Astrocyte (in vitro differentiated cells and primary cell): ENCODE measurements at regions not wholly inside any gene's neighbourhood (a gene's known extent, or its start where the extent isn't known, plus 50 kb on each side); places are given as distances from the start of the nearest gene placed in this dataset.
"Not testable (repeated sequence)": the region's sequence is repeated elsewhere in the genome, so short reads cannot be mapped to it uniquely, and the experiment has no call there.

ENCODE experiments used
- DNase-seq: peaks from one replicate; pipeline ENCODE4 v3.0.0-alpha.2; 2010; ENCODE audit warnings: low read depth
- FAIRE-seq: peaks from 2 replicates; lab custom pipeline; 2011; peaks lifted over from hg19 to GRCh38; lab: Jason Lieb, UNC
- H2AFZ ChIP-seq: 2 replicates; pipeline ENCODE4 v1.6.0; 2012; ENCODE audit warnings: low read depth, low read length, inconsistent platforms
- H3K27ac ChIP-seq: 2 replicates; pipeline ENCODE4 v1.5.1; 2011; ENCODE audit warnings: low read depth, low read length, inconsistent platforms
- H3K27me3 ChIP-seq: 2 replicates; pipeline ENCODE4 v1.6.0; 2011; ENCODE audit warnings: low read length, inconsistent platforms; ENCODE audit not compliant: insufficient read depth
- H3K36me3 ChIP-seq: 2 replicates; pipeline ENCODE4 v1.5.1; 2011; ENCODE audit warnings: low read length, inconsistent platforms; ENCODE audit not compliant: insufficient read depth
- H3K4me1 ChIP-seq: 2 replicates; pipeline ENCODE4 v1.5.1; 2011; ENCODE audit warnings: low read length, inconsistent platforms; ENCODE audit not compliant: insufficient read depth
- H3K4me2 ChIP-seq: 2 replicates; pipeline ENCODE4 v1.6.0; 2012; ENCODE audit warnings: low read length, inconsistent platforms
- H3K4me3 ChIP-seq: 2 replicates; pipeline ENCODE4 v1.5.1; 2011; ENCODE audit warnings: low read depth, mild to moderate bottlenecking, low read length, inconsistent platforms; ENCODE audit not compliant: insufficient read depth
- H3K79me2 ChIP-seq: 2 replicates; pipeline ENCODE4 v1.6.0; 2012; ENCODE audit warnings: mild to moderate bottlenecking, low read length, inconsistent platforms; ENCODE audit not compliant: insufficient read depth
- H3K9ac ChIP-seq: 2 replicates; pipeline ENCODE4 v1.6.0; 2012; ENCODE audit warnings: mild to moderate bottlenecking, low read length, inconsistent platforms
- H3K9me3 ChIP-seq: 2 replicates; pipeline ENCODE4 v1.5.1; 2012; ENCODE audit warnings: low read depth, mild to moderate bottlenecking, low read length, inconsistent platforms; ENCODE audit not compliant: insufficient read depth
- H4K20me1 ChIP-seq: 2 replicates; pipeline ENCODE4 v1.6.0; 2012; ENCODE audit warnings: low read length, inconsistent platforms; ENCODE audit not compliant: insufficient read depth
- H3K27ac Mint-ChIP-seq: one replicate; pipeline ENCODE4 v1.8.0; 2021; ENCODE audit warnings: mild to moderate bottlenecking, mixed read lengths; ENCODE audit not compliant: unreplicated experiment
- H3K27me3 Mint-ChIP-seq: one replicate; pipeline ENCODE4 v1.8.0; 2021; ENCODE audit warnings: low read depth, mixed read lengths; ENCODE audit not compliant: unreplicated experiment
- H3K36me3 Mint-ChIP-seq: one replicate; pipeline ENCODE4 v1.8.0; 2021; ENCODE audit warnings: low read depth, mixed read lengths; ENCODE audit not compliant: unreplicated experiment
- H3K4me1 Mint-ChIP-seq: one replicate; pipeline ENCODE4 v1.8.0; 2021; ENCODE audit warnings: low read depth, mixed read lengths; ENCODE audit not compliant: unreplicated experiment
- H3K4me3 Mint-ChIP-seq: one replicate; pipeline ENCODE4 v1.8.0; 2021; ENCODE audit warnings: mild to moderate bottlenecking, moderate library complexity, mixed read lengths; ENCODE audit not compliant: unreplicated experiment
- H3K9me3 Mint-ChIP-seq: one replicate; pipeline ENCODE4 v1.8.0; 2021; ENCODE audit warnings: mild to moderate bottlenecking, mixed read lengths; ENCODE audit not compliant: unreplicated experiment
- CTCF ChIP-seq: IDR thresholded peaks from 2 replicates; pipeline ENCODE4 v1.5.1; 2011; ENCODE audit warnings: low read depth, mild to moderate bottlenecking, inconsistent platforms, low read length, moderate library complexity; ENCODE audit not compliant: insufficient read depth
- EZH2 ChIP-seq: IDR thresholded peaks from 2 replicates; pipeline ENCODE4 v1.6.1; 2012; ENCODE audit warnings: mild to moderate bottlenecking, low read length, inconsistent platforms; ENCODE audit not compliant: insufficient read depth

DNA sequence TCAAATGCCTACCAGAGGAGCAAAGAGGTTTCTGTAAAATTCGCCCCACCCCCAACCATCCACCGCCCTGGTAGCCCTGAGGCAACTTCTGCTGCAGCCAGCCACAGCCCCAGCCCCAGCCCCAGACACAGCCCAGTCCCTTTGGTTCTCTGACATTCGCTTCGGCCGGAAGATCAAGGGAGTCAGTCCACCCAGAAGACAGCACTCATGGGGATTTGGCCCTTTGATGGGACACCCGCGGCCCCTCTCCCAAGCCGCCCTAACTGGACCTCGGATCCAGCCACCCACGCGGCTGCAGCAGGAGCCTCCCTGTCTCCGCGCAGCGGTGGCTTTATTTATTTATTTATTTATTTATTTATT lies 3881.0 kb downstream of the SRGAP2C start:
- no peaks in the 10 kb centered on the region for H3K36me3 Mint-ChIP-seq
- no peak overlapping the region for H3K4me3 ChIP-seq
- H3K4me2 ChIP-seq = no peak overlapping the region
- FAIRE-seq (no peak), DNase-seq (no peak)
- no peak overlapping the region for H3K4me3 Mint-ChIP-seq
- H4K20me1 ChIP-seq = no peaks in the 10 kb centered on the region
- H3K27me3 ChIP-seq = no peaks in the 10 kb centered on the region
- H3K36me3 ChIP-seq = no peaks in the 10 kb centered on the region
- H3K27ac Mint-ChIP-seq = no peak overlapping the region
- no peak overlapping the region for H3K9ac ChIP-seq
- no peak overlapping the region for H3K27ac ChIP-seq
- TF ChIP-seq EZH2 (no peak), CTCF (no peak)
- no peaks in the 10 kb centered on the region for H3K4me1 Mint-ChIP-seq
- H3K27me3 Mint-ChIP-seq = no peaks in the 10 kb centered on the region
- H3K4me1 ChIP-seq = no peaks in the 10 kb centered on the region
- no peak overlapping the region for H2AFZ ChIP-seq
- peaks cover 9% of the 10 kb centered on the region for H3K9me3 ChIP-seq
- H3K9me3 Mint-ChIP-seq = peaks cover 32% of the 10 kb centered on the region
- no peaks in the 10 kb centered on the region for H3K79me2 ChIP-seq

DNA sequence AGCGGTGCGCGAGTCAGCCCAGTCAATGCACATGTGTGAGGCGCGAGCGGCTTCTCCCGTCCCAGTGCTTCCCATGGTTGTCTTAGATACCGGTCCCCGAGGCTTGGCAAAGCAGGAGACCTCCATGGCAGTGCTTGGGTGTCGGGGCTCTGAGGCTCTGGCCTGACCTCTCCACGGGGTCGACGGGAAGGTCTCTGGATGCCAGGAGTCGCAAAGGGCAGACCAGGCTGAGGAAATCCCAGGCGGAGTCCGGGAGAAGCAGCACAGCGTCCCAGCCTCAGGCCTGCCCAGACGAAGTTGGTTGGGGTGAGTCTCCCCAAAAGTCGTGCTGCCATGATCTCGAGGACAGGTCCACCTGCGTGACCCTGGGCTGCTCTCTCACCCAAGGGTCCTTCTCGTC lies 3881.6 kb downstream of the SRGAP2C start:
- H2AFZ ChIP-seq = no peak overlapping the region
- no peak overlapping the region for H3K9ac ChIP-seq
- no peak overlapping the region for H3K27ac ChIP-seq
- H3K4me1 ChIP-seq = no peaks in the 10 kb centered on the region
- TF ChIP-seq EZH2 (no peak), CTCF (no peak)
- Mint-ChIP-seq H3K27ac (no peak overlapping the region), H3K36me3 (no peaks in the 10 kb centered on the region), H3K4me1 (no peaks in the 10 kb centered on the region), H3K9me3 (peaks cover 37% of the 10 kb centered on the region), H3K4me3 (no peak overlapping the region), H3K27me3 (no peaks in the 10 kb centered on the region)
- no peak overlapping the region for H3K4me3 ChIP-seq
- no peak overlapping the region for H3K4me2 ChIP-seq
- H3K79me2 ChIP-seq = no peaks in the 10 kb centered on the region
- FAIRE-seq (no peak), DNase-seq (no peak)
- H4K20me1 ChIP-seq = no peaks in the 10 kb centered on the region
- H3K9me3 ChIP-seq = peaks cover 9% of the 10 kb centered on the region
- no peaks in the 10 kb centered on the region for H3K27me3 ChIP-seq
- H3K36me3 ChIP-seq = no peaks in the 10 kb centered on the region

- not testable (repeated sequence) for H3K4me3 ChIP-seq, H3K27me3 ChIP-seq, H3K4me1 ChIP-seq, FAIRE-seq, H3K4me3 Mint-ChIP-seq, H3K79me2 ChIP-seq, H3K27ac Mint-ChIP-seq, H3K27me3 Mint-ChIP-seq, H3K27ac ChIP-seq, H3K4me2 ChIP-seq, DNase-seq, H3K4me1 Mint-ChIP-seq, H3K36me3 Mint-ChIP-seq, H2AFZ ChIP-seq, H3K36me3 ChIP-seq, H3K9ac ChIP-seq, H3K9me3 ChIP-seq, H4K20me1 ChIP-seq
- H3K9me3 Mint-ChIP-seq = peaks cover 41% of the 10 kb centered on the region
These were observed 3882.1 kb downstream of the SRGAP2C start for GRCh38 chr1:125066849-125067248.
